NCI-H2196 (cell line): ENCODE measurements at regions not wholly inside any gene's neighbourhood (a gene's known extent, or its start where the extent isn't known, plus 50 kb on each side); places are given as distances from the start of the nearest gene placed in this dataset.

Experiments used
- DNase-seq: peaks from one replicate; lab custom pipeline; 2025; ENCODE audit not compliant: unreplicated experiment; lab: John Stamatoyannopoulos, UW

GRCh38 chr13:34001389-34001788 is 183.4 kb downstream of the RFC3 start:
- DNase-seq = no peak

- DNase-seq = no peak
These were observed 184.2 kb downstream of the RFC3 start for GRCh38 chr13:34002141-34002540.

DNA sequence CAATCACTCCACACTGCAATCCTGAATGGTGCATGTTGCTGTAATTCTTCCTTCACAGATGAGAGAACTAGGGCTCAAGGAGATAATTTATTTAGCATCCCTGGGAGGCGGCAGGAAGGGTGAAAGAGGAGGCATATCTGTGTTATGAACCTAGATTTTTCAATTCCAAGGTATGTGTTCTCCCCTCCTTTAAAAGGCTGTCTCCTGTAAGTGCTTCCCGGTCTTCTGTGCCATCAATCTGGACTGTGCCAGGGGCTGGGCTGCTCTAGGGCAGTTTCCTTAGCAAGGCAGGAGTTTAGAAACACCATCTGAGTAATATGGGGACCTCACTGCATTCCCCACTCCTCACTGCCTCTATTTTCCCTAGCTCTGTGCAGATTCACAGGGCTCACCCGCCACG is 185.0 kb downstream of the RFC3 start:
- no peak for DNase-seq

DNA sequence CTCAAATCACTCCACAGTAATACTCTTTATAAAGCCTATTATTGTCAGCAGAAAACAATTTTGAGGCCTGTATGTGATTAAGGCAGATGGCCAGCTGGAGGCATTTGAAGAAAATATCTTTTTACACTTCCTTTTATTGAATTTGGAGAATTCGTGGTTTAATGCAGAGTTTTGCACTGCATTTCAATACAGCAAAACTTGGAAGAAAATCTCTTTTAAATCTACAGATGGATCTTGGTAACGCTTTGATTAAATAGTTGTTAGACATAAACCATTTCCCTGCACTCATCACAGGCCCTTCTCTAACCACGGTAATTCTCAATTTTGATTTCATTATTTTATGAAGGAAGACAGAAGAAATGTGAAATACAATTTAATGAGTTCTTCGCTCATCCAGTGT is 185.7 kb downstream of the RFC3 start:
- no peak for DNase-seq

- no peak for DNase-seq
These were observed 186.7 kb downstream of the RFC3 start for GRCh38 chr13:34004676-34005075.

- no peak for DNase-seq
These were observed 188.1 kb downstream of the RFC3 start for GRCh38 chr13:34006011-34006410.

- DNase-seq = no peak
These were observed 193.7 kb downstream of the RFC3 start for GRCh38 chr13:34011552-34012085.

GRCh38 chr13:34012382-34012781 is 194.4 kb downstream of the RFC3 start:
- no peak for DNase-seq

DNA sequence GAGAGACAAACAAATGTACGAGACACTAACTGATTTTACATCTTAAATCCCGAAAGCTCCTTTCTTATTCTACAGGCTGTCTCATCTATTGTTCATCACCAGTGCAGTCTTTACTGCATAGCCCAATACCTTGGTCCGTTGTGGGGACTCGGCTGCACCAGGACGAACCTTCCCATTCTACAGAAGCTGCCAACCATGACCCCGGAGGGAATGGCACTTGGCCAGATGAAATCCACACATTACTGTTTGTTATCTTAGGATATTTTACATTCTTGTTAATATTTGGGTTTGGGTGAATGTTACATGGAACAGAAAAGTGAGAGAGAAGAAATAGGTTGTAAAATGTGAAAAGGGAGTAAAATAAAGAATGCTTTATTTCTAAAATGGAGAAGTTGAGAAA is 195.1 kb downstream of the RFC3 start:
- no peak for DNase-seq

GRCh38 chr13:34017231-34017630 is 199.3 kb downstream of the RFC3 start:
- no peak for DNase-seq

- DNase-seq = no peak
These were observed 201.9 kb downstream of the RFC3 start for GRCh38 chr13:34019870-34020269.

GRCh38 chr13:34020388-34020787 is 202.4 kb downstream of the RFC3 start:
- DNase-seq = no peak

DNA sequence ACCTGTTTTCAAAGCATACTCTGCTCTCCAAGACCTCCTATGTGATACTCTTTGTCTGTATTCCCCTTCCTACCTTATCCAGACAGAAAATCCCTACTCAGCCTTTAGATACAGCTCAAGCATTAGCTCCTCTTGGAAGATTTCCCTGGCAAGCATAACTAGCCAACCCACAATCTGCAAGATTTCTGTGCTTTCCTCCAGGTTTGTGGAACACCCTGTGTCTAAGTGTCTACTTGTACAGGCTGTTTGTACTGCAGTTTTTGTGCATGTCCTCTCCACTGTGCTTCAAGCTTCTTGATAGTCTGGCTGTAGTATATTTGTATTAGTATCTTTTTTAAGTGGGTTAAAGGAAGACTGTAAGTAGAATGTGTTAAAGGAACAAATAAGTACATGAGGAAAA is 203.7 kb downstream of the RFC3 start:
- no peak for DNase-seq

DNA sequence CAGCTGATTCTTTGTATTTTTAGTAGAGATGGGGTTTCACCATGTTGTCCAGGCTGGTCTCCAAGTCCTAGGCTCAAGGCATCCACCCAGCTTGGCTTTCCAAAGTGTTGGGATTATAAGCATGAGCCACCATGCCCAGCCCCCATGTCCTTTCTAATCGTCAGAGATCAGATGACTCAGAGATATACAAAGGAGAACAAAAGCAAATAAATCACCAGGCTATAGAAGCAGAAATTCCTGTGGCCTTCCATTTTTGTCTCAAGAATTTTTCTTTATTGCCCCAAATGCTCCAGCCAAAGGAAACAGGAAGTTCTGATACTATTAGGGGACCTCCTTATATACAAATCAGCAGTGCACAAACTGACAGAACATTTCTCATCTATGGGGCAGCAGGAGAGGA is 207.8 kb downstream of the RFC3 start:
- DNase-seq = no peak

DNA sequence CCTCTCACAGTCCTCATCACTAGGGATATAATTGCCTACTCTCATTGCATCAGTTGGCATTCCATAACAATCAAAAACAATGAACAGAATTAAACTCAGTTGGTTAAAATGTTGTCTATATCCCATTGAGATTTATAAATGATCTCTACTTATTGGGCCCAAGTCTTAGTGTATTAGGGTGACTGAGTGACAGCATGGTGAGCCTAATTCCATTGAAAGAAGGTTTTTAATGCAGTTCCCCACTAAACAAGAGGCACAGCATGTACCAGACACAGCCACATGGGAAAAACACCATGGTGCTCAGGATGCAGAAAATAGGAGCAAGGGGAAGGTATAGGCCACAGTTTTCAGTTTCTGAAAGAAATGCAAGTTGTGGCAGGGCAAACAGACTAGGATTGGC is 208.4 kb downstream of the RFC3 start:
- no peak for DNase-seq

GRCh38 chr13:34028496-34029442 is 210.8 kb downstream of the RFC3 start:
- no peak for DNase-seq

DNA sequence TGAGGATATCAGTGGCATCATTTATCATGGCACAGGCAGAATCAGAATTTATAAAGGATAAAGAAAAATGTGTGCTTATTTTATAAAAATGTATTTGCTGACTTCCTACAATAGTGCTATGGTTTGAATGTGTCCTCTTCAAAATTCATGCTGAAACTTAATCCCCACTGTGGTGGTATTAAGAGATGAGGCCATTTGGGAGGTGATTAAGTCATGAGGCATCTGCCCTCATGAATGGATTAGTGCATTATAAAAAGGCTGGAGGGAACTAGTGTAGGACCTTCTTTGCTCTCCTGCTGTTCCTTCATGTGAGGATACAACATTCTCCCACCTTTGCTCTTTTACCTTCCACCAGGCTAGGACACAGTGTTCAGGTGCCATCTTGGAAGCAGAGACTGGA is 212.8 kb downstream of the RFC3 start:
- no peak for DNase-seq

GRCh38 chr13:34031610-34032009 is 213.7 kb downstream of the RFC3 start:
- DNase-seq = no peak

GRCh38 chr13:34034411-34034810 is 216.5 kb downstream of the RFC3 start:
- no peak for DNase-seq

- DNase-seq = no peak
These were observed 217.2 kb downstream of the RFC3 start for GRCh38 chr13:34035178-34035577.

GRCh38 chr13:34035676-34036325 is 217.9 kb downstream of the RFC3 start:
- no peak for DNase-seq
